A549 (cell line): ENCODE measurements at regions not wholly inside any gene's neighbourhood (a gene's known extent, or its start where the extent isn't known, plus 50 kb on each side); places are given as distances from the start of the nearest gene placed in this dataset.

Experiments used
- ATAC-seq, 2 experiments: fragments of 200-7000 bp in 1 of 2; fragments of >200 bp in 1 of 2; cut with Nextera tagmentation in 1 of 2; cut with Tn5 transposase in 1 of 2; 3 replicates each; pipeline versions ENCODE4 v1.8.0 to v1.9.1; 2018 to 2020; ENCODE audit warnings: mild to moderate bottlenecking in 1 of 2, moderate library complexity in 1 of 2
- CTCF ChIA-PET: fragments of 300-600 bp; sonication (Branson Sonifier 250); formaldehyde crosslinking; extraction: SDS; loops from one replicate; lab custom pipeline; 2021; ENCODE audit warnings: antibody characterized with exemption, inconsistent platforms; lab: Yijun Ruan, JAX
- POLR2A ChIA-PET: fragments of 350-600 bp; formaldehyde crosslinking; extraction: SDS; loops from one replicate; lab custom pipeline; 2021; ENCODE audit warnings: antibody characterized with exemption, inconsistent platforms; lab: Yijun Ruan, JAX
- DNase-seq, 2 experiments: peaks; one replicate each; pipeline versions ENCODE4 v3.0.0 to v3.0.0-alpha.2; 2011 to 2016; ENCODE audit warnings: low read depth in 1 of 2, low spot score in 1 of 2
- FAIRE-seq: peaks from 2 replicates; lab custom pipeline; 2011; peaks lifted over from hg19 to GRCh38; lab: Jason Lieb, UNC
- H3K27ac ChIP-seq, 2 experiments: fragments of >200 bp; sonication (Bioruptor Twin); formaldehyde crosslinking; 3 replicates each; pipeline ENCODE4 v1.5.1; 2016 to 2017
- H3K4me1 ChIP-seq: fragments of >200 bp; sonication (Bioruptor Twin); formaldehyde crosslinking; 3 replicates; pipeline ENCODE4 v1.6.1; 2016
- H3K4me2 ChIP-seq: fragments of >200 bp; sonication (Bioruptor Twin); formaldehyde crosslinking; 3 replicates; pipeline ENCODE4 v1.6.1; 2016
- H3K4me3 ChIP-seq: fragments of >200 bp; sonication (Bioruptor Twin); formaldehyde crosslinking; 3 replicates; pipeline ENCODE4 v1.5.1; 2016
- H3K9me3 ChIP-seq: fragments of >200 bp; sonication (Bioruptor Twin); formaldehyde crosslinking; 3 replicates; pipeline ENCODE4 v1.6.1; 2016
- CEBPB ChIP-seq, 2 experiments: fragments of >200 bp in 1 of 2; sonication (Bioruptor Twin) in 1 of 2; formaldehyde crosslinking in 1 of 2; IDR thresholded peaks; 2 replicates each; pipeline ENCODE4 v1.6.1; 2012 to 2016
- EHF ChIP-seq: fragments of 250-450 bp; sonication (Bioruptor Pico); IDR thresholded peaks from 2 replicates; pipeline ENCODE4 v1.5.0; 2020; ENCODE audit warnings: mild to moderate bottlenecking
- HDAC2 ChIP-seq: fragments of 200-600 bp; sonication (generic); IDR thresholded peaks from 2 replicates; pipeline ENCODE4 v1.6.1; 2016
- KDM5A ChIP-seq: fragments of 200-600 bp; sonication (generic); IDR thresholded peaks from 2 replicates; pipeline ENCODE4 v1.6.1; 2016; ENCODE audit warnings: antibody characterized with exemption, mild to moderate bottlenecking
- MAZ ChIP-seq: fragments of 150-350 bp; IDR thresholded peaks from 2 replicates; pipeline ENCODE4 v1.6.1; 2014; ENCODE audit warnings: antibody characterized with exemption, low read depth, low read length, borderline replicate concordance
- MYC ChIP-seq: IDR thresholded peaks from 2 replicates; pipeline ENCODE4 v1.6.1; 2012; ENCODE audit warnings: mild to moderate bottlenecking, inconsistent platforms, low read length, improper control_type of control experiment, borderline replicate concordance
- PHF8 ChIP-seq: fragments of 200-600 bp; sonication (generic); IDR thresholded peaks from 2 replicates; pipeline ENCODE4 v1.6.1; 2016; ENCODE audit warnings: low read depth, mild to moderate bottlenecking, antibody characterized with exemption, moderate library complexity, borderline replicate concordance
- RAD21 ChIP-seq, 2 experiments: fragments of >200 bp in 1 of 2; sonication (Bioruptor Twin) in 1 of 2; formaldehyde crosslinking in 1 of 2; IDR thresholded peaks in 1 of 2; conservative IDR thresholded peaks in 1 of 2; 2 replicates in 1 of 2; 3 replicates in 1 of 2; pipeline ENCODE4 v1.6.1; 2012 to 2018; ENCODE audit warnings: inconsistent platforms in 1 of 2
- RCOR1 ChIP-seq: fragments of 150-350 bp; IDR thresholded peaks from 2 replicates; pipeline ENCODE4 v1.6.1; 2014; ENCODE audit warnings: antibody characterized with exemption, low read length, low read depth
- ZC3H11A ChIP-seq: fragments of 450-650 bp; IDR thresholded peaks from 2 replicates; pipeline ENCODE4 v1.6.1; 2014; ENCODE audit warnings: antibody characterized with exemption, mild to moderate bottlenecking
- ZNF302 ChIP-seq: fragments of 250-450 bp; sonication (Bioruptor Pico); IDR thresholded peaks from 2 replicates; pipeline ENCODE4 v1.9.0; 2021; ENCODE audit warnings: inconsistent platforms, mild to moderate bottlenecking, moderate library complexity
- WGBS: methylation state at CpG from one replicate; pipeline ENCODE4 v1.1.6; 2017; ENCODE audit errors: missing lambda C conversion rate; 5-methylcytosine and 5-hydroxymethylcytosine counted together
- TF ChIP-seq, protein P1 (sequence below): fragments of 200-600 bp; sonication (generic); IDR thresholded peaks from 2 replicates; pipeline ENCODE4 v1.6.1; 2016; ENCODE audit warnings: antibody characterized with exemption, mild to moderate bottlenecking, moderate library complexity
- TF ChIP-seq, protein P2 (sequence below): IDR thresholded peaks from 2 replicates; pipeline ENCODE4 v1.6.1; 2012; ENCODE audit warnings: low read depth, borderline replicate concordance
- TF ChIP-seq, protein P3 (sequence below): fragments of 150-350 bp; IDR thresholded peaks from 2 replicates; pipeline ENCODE4 v1.6.1; 2014; ENCODE audit warnings: low read depth, mild to moderate bottlenecking, low read length
- TF ChIP-seq, protein P4 (sequence below): IDR thresholded peaks from 2 replicates; pipeline ENCODE4 v1.6.1; 2012
- TF ChIP-seq, protein P5 (sequence below): fragments of >200 bp; sonication (Bioruptor Twin); formaldehyde crosslinking; IDR thresholded peaks from 3 replicates; pipeline ENCODE4 v1.5.1; 2016

DNA sequence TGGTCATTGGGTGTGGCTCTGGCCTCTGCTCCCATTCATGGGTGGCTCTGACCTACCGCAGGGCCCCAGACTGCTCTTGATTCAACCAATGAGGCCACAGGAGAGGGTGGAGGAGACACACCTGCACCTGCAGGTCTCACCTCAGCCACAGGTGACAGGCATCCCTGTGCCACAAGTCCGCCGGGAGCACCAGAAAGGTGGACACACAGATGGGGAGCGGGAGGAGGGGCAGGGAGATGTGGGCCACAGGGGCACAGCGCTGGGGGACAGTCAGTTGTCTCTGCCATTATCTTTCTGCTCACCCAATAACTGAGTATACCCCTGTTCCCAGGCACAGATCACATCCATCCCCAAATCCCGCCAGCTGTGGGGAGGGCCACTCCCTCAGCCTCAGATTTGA is 189.1 kb upstream of the SALL3 start:
- FAIRE-seq = no peak
- Histone ChIP-seq H3K27ac (no peak overlapping the region), H3K4me2 (no peak overlapping the region), H3K4me1 (no peaks in the 10 kb centered on the region), H3K9me3 (no peaks in the 10 kb centered on the region), H3K4me3 (no peak overlapping the region)
- 22% methylated on average over 5 of the region's 6 CpGs for WGBS
- ChIA-PET CTCF (no interaction called here), POLR2A (no interaction called here)
- TF ChIP-seq PHF8 = no peak
- no peak for TF ChIP-seq ZC3H11A
- TF ChIP-seq MAZ = no peak
- no peak for DNase-seq
- ATAC-seq = no peak

DNA sequence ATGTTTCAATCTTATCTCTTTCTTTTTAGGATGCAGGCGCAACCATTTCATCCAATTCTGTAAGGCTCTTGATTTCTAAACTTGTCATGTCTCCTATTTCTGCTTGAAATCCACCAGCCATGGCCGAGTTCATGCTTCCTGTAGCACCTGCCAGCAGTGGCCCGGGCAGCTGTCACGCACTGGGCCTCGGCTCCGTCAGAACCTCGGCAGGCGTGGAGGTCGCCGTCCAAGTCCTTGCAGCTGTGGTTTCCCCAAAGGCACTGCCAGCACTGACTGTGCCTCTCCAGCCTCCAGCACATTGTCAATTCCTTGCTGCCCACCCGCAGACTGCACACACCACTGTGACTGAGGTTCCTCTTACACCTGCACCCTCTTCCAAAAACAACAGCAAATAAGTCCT is 188.7 kb upstream of the SALL3 start:
- FAIRE-seq (no peak), DNase-seq (no peak), ATAC-seq (no peak)
- ChIA-PET POLR2A (no interaction called here), CTCF (no interaction called here)
- H3K4me1 ChIP-seq = no peaks in the 10 kb centered on the region
- H3K27ac ChIP-seq = no peak overlapping the region
- H3K9me3 ChIP-seq = no peaks in the 10 kb centered on the region
- H3K4me2 ChIP-seq = no peak overlapping the region
- no peak overlapping the region for H3K4me3 ChIP-seq
- TF ChIP-seq MYC = no peak
- no peak for TF ChIP-seq CEBPB (IDR thresholded peaks at IDR 0.05)
- no peak for TF ChIP-seq ZNF302
- TF ChIP-seq, protein P1, sequence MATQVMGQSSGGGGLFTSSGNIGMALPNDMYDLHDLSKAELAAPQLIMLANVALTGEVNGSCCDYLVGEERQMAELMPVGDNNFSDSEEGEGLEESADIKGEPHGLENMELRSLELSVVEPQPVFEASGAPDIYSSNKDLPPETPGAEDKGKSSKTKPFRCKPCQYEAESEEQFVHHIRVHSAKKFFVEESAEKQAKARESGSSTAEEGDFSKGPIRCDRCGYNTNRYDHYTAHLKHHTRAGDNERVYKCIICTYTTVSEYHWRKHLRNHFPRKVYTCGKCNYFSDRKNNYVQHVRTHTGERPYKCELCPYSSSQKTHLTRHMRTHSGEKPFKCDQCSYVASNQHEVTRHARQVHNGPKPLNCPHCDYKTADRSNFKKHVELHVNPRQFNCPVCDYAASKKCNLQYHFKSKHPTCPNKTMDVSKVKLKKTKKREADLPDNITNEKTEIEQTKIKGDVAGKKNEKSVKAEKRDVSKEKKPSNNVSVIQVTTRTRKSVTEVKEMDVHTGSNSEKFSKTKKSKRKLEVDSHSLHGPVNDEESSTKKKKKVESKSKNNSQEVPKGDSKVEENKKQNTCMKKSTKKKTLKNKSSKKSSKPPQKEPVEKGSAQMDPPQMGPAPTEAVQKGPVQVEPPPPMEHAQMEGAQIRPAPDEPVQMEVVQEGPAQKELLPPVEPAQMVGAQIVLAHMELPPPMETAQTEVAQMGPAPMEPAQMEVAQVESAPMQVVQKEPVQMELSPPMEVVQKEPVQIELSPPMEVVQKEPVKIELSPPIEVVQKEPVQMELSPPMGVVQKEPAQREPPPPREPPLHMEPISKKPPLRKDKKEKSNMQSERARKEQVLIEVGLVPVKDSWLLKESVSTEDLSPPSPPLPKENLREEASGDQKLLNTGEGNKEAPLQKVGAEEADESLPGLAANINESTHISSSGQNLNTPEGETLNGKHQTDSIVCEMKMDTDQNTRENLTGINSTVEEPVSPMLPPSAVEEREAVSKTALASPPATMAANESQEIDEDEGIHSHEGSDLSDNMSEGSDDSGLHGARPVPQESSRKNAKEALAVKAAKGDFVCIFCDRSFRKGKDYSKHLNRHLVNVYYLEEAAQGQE = no peak
- TF ChIP-seq EHF (CRISPR knock-in tag) = no peak
- TF ChIP-seq MAZ = no peak
- TF ChIP-seq, protein P2, sequence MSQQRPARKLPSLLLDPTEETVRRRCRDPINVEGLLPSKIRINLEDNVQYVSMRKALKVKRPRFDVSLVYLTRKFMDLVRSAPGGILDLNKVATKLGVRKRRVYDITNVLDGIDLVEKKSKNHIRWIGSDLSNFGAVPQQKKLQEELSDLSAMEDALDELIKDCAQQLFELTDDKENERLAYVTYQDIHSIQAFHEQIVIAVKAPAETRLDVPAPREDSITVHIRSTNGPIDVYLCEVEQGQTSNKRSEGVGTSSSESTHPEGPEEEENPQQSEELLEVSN = no peak
- TF ChIP-seq, protein P3, sequence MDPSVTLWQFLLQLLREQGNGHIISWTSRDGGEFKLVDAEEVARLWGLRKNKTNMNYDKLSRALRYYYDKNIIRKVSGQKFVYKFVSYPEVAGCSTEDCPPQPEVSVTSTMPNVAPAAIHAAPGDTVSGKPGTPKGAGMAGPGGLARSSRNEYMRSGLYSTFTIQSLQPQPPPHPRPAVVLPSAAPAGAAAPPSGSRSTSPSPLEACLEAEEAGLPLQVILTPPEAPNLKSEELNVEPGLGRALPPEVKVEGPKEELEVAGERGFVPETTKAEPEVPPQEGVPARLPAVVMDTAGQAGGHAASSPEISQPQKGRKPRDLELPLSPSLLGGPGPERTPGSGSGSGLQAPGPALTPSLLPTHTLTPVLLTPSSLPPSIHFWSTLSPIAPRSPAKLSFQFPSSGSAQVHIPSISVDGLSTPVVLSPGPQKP = no peak
- TF ChIP-seq ZC3H11A = no peak
- no peak for TF ChIP-seq KDM5A
- TF ChIP-seq RCOR1 = no peak
- no peak for TF ChIP-seq HDAC2
- no peak for TF ChIP-seq RAD21 (conservative IDR thresholded peaks at IDR 0.05 in 1 of 2, IDR thresholded peaks at IDR 0.05 in 1 of 2)
- TF ChIP-seq, protein P4, sequence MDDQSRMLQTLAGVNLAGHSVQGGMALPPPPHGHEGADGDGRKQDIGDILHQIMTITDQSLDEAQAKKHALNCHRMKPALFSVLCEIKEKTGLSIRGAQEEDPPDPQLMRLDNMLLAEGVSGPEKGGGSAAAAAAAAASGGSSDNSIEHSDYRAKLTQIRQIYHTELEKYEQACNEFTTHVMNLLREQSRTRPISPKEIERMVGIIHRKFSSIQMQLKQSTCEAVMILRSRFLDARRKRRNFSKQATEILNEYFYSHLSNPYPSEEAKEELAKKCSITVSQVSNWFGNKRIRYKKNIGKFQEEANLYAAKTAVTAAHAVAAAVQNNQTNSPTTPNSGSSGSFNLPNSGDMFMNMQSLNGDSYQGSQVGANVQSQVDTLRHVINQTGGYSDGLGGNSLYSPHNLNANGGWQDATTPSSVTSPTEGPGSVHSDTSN = no peak
- TF ChIP-seq, protein P5, sequence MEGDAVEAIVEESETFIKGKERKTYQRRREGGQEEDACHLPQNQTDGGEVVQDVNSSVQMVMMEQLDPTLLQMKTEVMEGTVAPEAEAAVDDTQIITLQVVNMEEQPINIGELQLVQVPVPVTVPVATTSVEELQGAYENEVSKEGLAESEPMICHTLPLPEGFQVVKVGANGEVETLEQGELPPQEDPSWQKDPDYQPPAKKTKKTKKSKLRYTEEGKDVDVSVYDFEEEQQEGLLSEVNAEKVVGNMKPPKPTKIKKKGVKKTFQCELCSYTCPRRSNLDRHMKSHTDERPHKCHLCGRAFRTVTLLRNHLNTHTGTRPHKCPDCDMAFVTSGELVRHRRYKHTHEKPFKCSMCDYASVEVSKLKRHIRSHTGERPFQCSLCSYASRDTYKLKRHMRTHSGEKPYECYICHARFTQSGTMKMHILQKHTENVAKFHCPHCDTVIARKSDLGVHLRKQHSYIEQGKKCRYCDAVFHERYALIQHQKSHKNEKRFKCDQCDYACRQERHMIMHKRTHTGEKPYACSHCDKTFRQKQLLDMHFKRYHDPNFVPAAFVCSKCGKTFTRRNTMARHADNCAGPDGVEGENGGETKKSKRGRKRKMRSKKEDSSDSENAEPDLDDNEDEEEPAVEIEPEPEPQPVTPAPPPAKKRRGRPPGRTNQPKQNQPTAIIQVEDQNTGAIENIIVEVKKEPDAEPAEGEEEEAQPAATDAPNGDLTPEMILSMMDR = no peak
- WGBS = 57% methylated on average over 11 of the region's 11 CpGs
